Lower leg skin (tissue), 4 donors: ENCODE measurements at regions not wholly inside any gene's neighbourhood (a gene's known extent, or its start where the extent isn't known, plus 50 kb on each side); places are given as distances from the start of the nearest gene placed in this dataset.

Source experiments
- DNase-seq, 2 donors: peaks; one replicate each; pipeline ENCODE4 v3.0.0-alpha.2; 2019; ENCODE audit warnings: low spot score in 2 of 2
- H3K4me3 ChIP-seq: fragments of 200-600 bp; sonication (generic); 2 replicates; pipeline ENCODE4 v1.5.1; 2017; ENCODE audit warnings: mild to moderate bottlenecking, low read depth; ENCODE audit not compliant: poor library complexity, severe bottlenecking
- CTCF ChIP-seq, 3 donors: fragments of 450-650 bp; IDR thresholded peaks; one replicate each; pipeline ENCODE4 v1.5.1; 2016; ENCODE audit warnings: antibody characterized with exemption in 3 of 3, mild to moderate bottlenecking in 3 of 3, moderate library complexity in 2 of 3
- POLR2A ChIP-seq, 2 donors: fragments of 450-650 bp; IDR thresholded peaks; one replicate each; pipeline ENCODE4 v1.6.1; 2016 to 2017; ENCODE audit warnings: antibody characterized with exemption in 2 of 2, mild to moderate bottlenecking in 1 of 2, moderate library complexity in 1 of 2
- WGBS, 2 donors: methylation state at CpG; one replicate each; pipeline ENCODE4 v1.1.5; 2018; 5-methylcytosine and 5-hydroxymethylcytosine counted together
- intact Hi-C: fragments of 100-400 bp; cut with DNase I; formaldehyde crosslinking; loops from one replicate; pipeline ENCODE4 v1.15.0; 2023; ENCODE audit warnings: low total_unique reads

GRCh38 chr11:115630214-115630613 lies 126.0 kb upstream of the CADM1 start:
- TF ChIP-seq POLR2A (IDR thresholded peaks at IDR 0.05) (no peak), CTCF (IDR thresholded peaks at IDR 0.05) (no peak)
- 63 to 79% methylated on average over 8 of the region's 8 CpGs for WGBS, 2 donors

DNA sequence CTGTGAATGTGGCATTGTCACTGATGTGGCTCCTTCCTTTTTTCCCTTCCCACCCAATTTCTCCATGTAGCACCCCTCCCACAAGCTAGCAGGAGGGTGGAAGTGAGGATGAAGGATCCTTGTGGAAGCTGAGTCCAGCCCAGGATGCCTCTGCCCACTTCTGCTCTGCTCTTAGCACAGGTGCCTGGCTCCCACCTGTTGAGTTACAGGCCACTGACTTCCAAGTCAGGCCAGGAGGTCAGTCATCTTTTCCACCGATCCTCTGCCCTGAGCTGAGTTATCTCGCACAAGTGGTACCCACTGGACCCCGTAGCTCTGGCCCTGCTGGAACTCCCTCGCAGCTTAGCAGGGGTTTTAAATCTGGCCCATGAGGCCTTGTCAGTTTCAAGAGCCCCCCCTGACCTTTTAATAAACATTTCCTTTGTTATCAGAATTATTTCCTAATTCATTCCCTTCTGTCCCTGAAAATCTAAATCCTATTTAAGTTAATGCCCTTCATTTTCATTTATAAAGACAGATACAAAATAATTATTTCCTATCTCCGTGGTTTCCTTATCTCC lies 125.3 kb upstream of the CADM1 start:
- DNase-seq = no peak
- TF ChIP-seq CTCF (IDR thresholded peaks at IDR 0.05) (no peak), POLR2A (IDR thresholded peaks at IDR 0.05) (no peak)
- WGBS, 2 donors = 88 to 91% methylated on average over 5 of the region's 5 CpGs
- H3K4me3 ChIP-seq = no peak overlapping the region
- intact Hi-C loops = no loop called here

More at GRCh38 chr11:115630214-115630613, 126.0 kb upstream of the CADM1 start:
- no peak overlapping the region for H3K4me3 ChIP-seq
- intact Hi-C loops = no loop called here
- no peak for DNase-seq

DNA sequence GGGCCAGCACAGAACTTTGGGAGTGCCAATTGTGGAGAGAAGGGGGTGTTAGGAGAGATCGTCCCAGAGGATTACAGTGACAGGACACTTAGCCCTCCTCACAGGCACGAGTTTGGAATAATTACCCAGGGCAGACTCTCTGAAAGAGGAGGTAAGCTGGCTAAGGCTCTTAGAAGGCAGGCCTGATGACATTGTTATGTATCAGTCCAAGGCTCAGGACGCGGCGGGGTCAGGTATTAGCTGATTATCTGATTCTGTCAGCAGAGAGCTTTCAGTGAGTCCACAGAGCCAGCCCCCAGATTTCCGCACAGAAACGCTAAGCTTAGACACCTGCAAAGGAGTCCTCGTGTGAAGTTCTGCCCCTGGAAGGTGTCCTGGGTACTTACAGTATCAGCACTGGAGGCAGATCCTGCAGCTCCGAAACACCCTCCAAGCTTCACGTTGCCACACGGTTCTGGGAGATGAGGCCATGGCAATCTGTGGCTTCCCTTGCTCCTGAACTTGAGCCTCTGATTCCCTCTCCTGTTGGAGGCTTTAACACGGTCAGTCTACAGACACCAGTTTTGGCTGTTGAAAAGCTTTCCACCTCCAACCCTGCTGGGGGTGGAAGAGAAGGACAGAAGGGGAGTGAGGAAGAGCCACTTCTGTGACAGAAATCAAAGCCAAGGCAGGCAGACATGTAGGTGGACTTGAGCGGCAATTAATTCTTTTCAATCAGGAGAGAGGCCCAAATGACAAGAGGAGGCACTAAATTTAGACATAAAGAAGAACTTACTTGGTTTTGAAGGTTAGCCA lies 123.6 kb upstream of the CADM1 start:
- no peak overlapping the region for H3K4me3 ChIP-seq
- TF ChIP-seq CTCF (IDR thresholded peaks at IDR 0.05) = no peak
- TF ChIP-seq POLR2A (IDR thresholded peaks at IDR 0.05) = no peak
- intact Hi-C loops = no loop called here
- WGBS, 2 donors = 84 to 94% methylated on average over 13 of the region's 13 CpGs
- no peak for DNase-seq

DNA sequence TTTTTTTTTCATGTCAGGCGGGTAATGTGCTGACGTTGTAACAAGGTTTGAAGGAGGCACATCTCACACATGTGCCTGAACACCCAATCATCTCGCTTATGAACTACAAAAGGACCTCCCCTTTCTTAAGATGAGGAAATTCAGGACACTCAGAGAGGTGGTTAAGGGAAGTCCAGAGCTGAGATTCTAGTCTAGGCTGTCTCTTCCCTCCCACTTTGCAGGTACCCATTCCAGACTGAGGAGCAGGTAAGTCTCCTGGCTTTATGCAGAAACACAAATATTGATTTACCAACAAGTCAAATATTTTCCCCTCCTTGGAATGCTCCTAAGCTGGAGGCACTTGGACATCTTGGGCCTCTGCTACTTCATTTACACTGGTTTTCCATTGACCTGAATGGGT lies 122.9 kb upstream of the CADM1 start:
- H3K4me3 ChIP-seq = no peak overlapping the region
- no peak for DNase-seq
- intact Hi-C loops = no loop called here
- 80 to 82% methylated on average over 3 of the region's 3 CpGs for WGBS, 2 donors
- no peak for TF ChIP-seq POLR2A (IDR thresholded peaks at IDR 0.05)
- no peak for TF ChIP-seq CTCF (IDR thresholded peaks at IDR 0.05)

GRCh38 chr11:115626414-115626813 lies 122.2 kb upstream of the CADM1 start:
- no peak for TF ChIP-seq CTCF (IDR thresholded peaks at IDR 0.05)

More at GRCh38 chr11:115626414-115626813, 122.2 kb upstream of the CADM1 start:
- 70 to 82% methylated on average over 2 of the region's 2 CpGs for WGBS, 2 donors
- intact Hi-C loops = no loop called here
- no peak overlapping the region for H3K4me3 ChIP-seq
- no peak for DNase-seq
